Endothelial cell of hepatic sinusoid (primary cell): ENCODE measurements at regions not wholly inside any gene's neighbourhood (a gene's known extent, or its start where the extent isn't known, plus 50 kb on each side); places are given as distances from the start of the nearest gene placed in this dataset.

Source experiments
- in situ Hi-C: cut with HindIII; loops from 2 replicates; pipeline ENCODE4 v1.10.0; 2017; ENCODE audit warnings: low sequenced_read_pairs

GRCh38 chr12:89258240-89258969 is 93.9 kb downstream of the DUSP6 start:
- in situ Hi-C loops = no loop called here

GRCh38 chr12:89257340-89257739 is 95.0 kb downstream of the DUSP6 start:
- in situ Hi-C loops = no loop called here

- in situ Hi-C loops = no loop called here
These were observed 96.2 kb downstream of the DUSP6 start for GRCh38 chr12:89256060-89256459.

- in situ Hi-C loops = no loop called here
These were observed 98.8 kb downstream of the DUSP6 start for GRCh38 chr12:89253488-89253887.

- in situ Hi-C loops = no loop called here
These were observed 100.0 kb downstream of the DUSP6 start for GRCh38 chr12:89252284-89252683.

GRCh38 chr12:89251342-89252271 is 100.7 kb downstream of the DUSP6 start:
- in situ Hi-C loops = no loop called here

GRCh38 chr12:89250636-89251035 is 101.7 kb downstream of the DUSP6 start:
- in situ Hi-C loops = no loop called here

GRCh38 chr12:89250213-89250612 is 102.1 kb downstream of the DUSP6 start:
- in situ Hi-C loops = no loop called here

GRCh38 chr12:89247967-89248366 is 104.3 kb downstream of the DUSP6 start:
- in situ Hi-C loops = no loop called here

- in situ Hi-C loops = no loop called here
These were observed 104.8 kb downstream of the DUSP6 start for GRCh38 chr12:89247541-89247942.

- in situ Hi-C loops = no loop called here
These were observed 107.2 kb downstream of the DUSP6 start for GRCh38 chr12:89245090-89245489.

GRCh38 chr12:89244536-89244935 is 107.8 kb downstream of the DUSP6 start:
- in situ Hi-C loops = no loop called here

- in situ Hi-C loops = no loop called here
These were observed 108.5 kb downstream of the DUSP6 start for GRCh38 chr12:89243771-89244170.

- in situ Hi-C loops = no loop called here
These were observed 112.8 kb downstream of the DUSP6 start for GRCh38 chr12:89239534-89239933.

- in situ Hi-C loops = no loop called here
These were observed 113.7 kb downstream of the DUSP6 start for GRCh38 chr12:89238593-89238992.

GRCh38 chr12:89237763-89238162 is 114.5 kb downstream of the DUSP6 start:
- in situ Hi-C loops = no loop called here

- in situ Hi-C loops = no loop called here
These were observed 115.4 kb downstream of the DUSP6 start for GRCh38 chr12:89236748-89237383.

- in situ Hi-C loops = no loop called here
These were observed 116.1 kb downstream of the DUSP6 start for GRCh38 chr12:89236237-89236636.

GRCh38 chr12:89235189-89235993 is 116.9 kb downstream of the DUSP6 start:
- in situ Hi-C loops = no loop called here

- in situ Hi-C loops = no loop called here
These were observed 117.8 kb downstream of the DUSP6 start for GRCh38 chr12:89234324-89235114.
